Smooth muscle cell (in vitro differentiated cells): ENCODE measurements at regions not wholly inside any gene's neighbourhood (a gene's known extent, or its start where the extent isn't known, plus 50 kb on each side); places are given as distances from the start of the nearest gene placed in this dataset.
"Not testable (repeated sequence)": the region's sequence is repeated elsewhere in the genome, so short reads cannot be mapped to it uniquely, and the experiment has no call there.

ENCODE experiments used
- DNase-seq: peaks from one replicate; lab custom pipeline; 2025; ENCODE audit not compliant: unreplicated experiment; lab: John Stamatoyannopoulos, UW
- H2AFZ ChIP-seq: fragments of 200-600 bp; sonication (generic); 2 replicates; pipeline ENCODE4 v1.6.0; 2016; ENCODE audit warnings: antibody characterized with exemption, low read depth, mild to moderate bottlenecking
- H3F3A ChIP-seq: fragments of 200-600 bp; sonication (generic); 2 replicates; pipeline ENCODE4 v1.6.0; 2017; ENCODE audit warnings: antibody characterized with exemption, low read depth
- H3K27ac ChIP-seq: fragments of 200-600 bp; sonication (generic); 2 replicates; pipeline ENCODE4 v1.5.1; 2016; ENCODE audit warnings: low read depth, mild to moderate bottlenecking
- H3K27me3 ChIP-seq: fragments of 200-600 bp; sonication (generic); 2 replicates; pipeline ENCODE4 v1.6.1; 2016; ENCODE audit warnings: low read depth, mild to moderate bottlenecking
- H3K36me3 ChIP-seq: fragments of 200-600 bp; sonication (generic); 2 replicates; pipeline ENCODE4 v1.5.1; 2016; ENCODE audit warnings: low read depth
- H3K4me1 ChIP-seq: fragments of 200-600 bp; sonication (generic); 2 replicates; pipeline ENCODE4 v1.5.1; 2016; ENCODE audit warnings: low read depth
- H3K4me2 ChIP-seq: fragments of 200-600 bp; sonication (generic); 2 replicates; pipeline ENCODE4 v1.6.0; 2016; ENCODE audit warnings: mild to moderate bottlenecking
- H3K4me3 ChIP-seq: fragments of 200-600 bp; sonication (generic); 2 replicates; pipeline ENCODE4 v1.5.1; 2016; ENCODE audit warnings: mild to moderate bottlenecking
- H3K79me2 ChIP-seq: fragments of 200-600 bp; sonication (generic); 2 replicates; pipeline ENCODE4 v1.6.0; 2016; ENCODE audit warnings: low read depth, mild to moderate bottlenecking
- H3K9ac ChIP-seq: fragments of 200-600 bp; sonication (generic); 2 replicates; pipeline ENCODE4 v1.6.0; 2016; ENCODE audit warnings: low read depth
- H3K9me3 ChIP-seq: fragments of 200-600 bp; sonication (generic); replicated peaks from 2 replicates; pipeline ENCODE4 v1.5.1; 2016; ENCODE audit warnings: low read depth
- H4K20me1 ChIP-seq: fragments of 200-600 bp; sonication (generic); 2 replicates; pipeline ENCODE4 v1.6.0; 2016; ENCODE audit warnings: low read depth
- WGBS: methylation state at CpG from one replicate; pipeline ENCODE4 v1.1.7; 2016; ENCODE audit warnings: low lambda C conversion rate; 5-methylcytosine and 5-hydroxymethylcytosine counted together
- TF ChIP-seq, protein P1 (sequence below): fragments of 200-600 bp; sonication (generic); IDR thresholded peaks from 2 replicates; pipeline ENCODE4 v1.5.1; 2017; ENCODE audit warnings: borderline replicate concordance, mild to moderate bottlenecking, antibody characterized with exemption; ENCODE audit not compliant: insufficient read depth, poor library complexity, severe bottlenecking

GRCh38 chr5:23103566-23103965, 250.4 kb upstream of the CDH12 start:
- Histone ChIP-seq H3K27me3 (no peaks in the 10 kb centered on the region), H3K4me2 (no peak overlapping the region), H3F3A (no peaks in the 10 kb centered on the region), H3K9ac (no peak overlapping the region), H3K4me1 (no peaks in the 10 kb centered on the region), H4K20me1 (no peaks in the 10 kb centered on the region), H3K4me3 (no peak overlapping the region), H2AFZ (no peak overlapping the region), H3K79me2 (no peaks in the 10 kb centered on the region), H3K36me3 (no peaks in the 10 kb centered on the region), H3K9me3 (no peaks in the 10 kb centered on the region), H3K27ac (no peak overlapping the region)
- WGBS, result 97% methylated on average over 1 of the region's 1 CpG
- no peak for DNase-seq
- TF ChIP-seq, protein P1, sequence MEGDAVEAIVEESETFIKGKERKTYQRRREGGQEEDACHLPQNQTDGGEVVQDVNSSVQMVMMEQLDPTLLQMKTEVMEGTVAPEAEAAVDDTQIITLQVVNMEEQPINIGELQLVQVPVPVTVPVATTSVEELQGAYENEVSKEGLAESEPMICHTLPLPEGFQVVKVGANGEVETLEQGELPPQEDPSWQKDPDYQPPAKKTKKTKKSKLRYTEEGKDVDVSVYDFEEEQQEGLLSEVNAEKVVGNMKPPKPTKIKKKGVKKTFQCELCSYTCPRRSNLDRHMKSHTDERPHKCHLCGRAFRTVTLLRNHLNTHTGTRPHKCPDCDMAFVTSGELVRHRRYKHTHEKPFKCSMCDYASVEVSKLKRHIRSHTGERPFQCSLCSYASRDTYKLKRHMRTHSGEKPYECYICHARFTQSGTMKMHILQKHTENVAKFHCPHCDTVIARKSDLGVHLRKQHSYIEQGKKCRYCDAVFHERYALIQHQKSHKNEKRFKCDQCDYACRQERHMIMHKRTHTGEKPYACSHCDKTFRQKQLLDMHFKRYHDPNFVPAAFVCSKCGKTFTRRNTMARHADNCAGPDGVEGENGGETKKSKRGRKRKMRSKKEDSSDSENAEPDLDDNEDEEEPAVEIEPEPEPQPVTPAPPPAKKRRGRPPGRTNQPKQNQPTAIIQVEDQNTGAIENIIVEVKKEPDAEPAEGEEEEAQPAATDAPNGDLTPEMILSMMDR, result no peak

DNA sequence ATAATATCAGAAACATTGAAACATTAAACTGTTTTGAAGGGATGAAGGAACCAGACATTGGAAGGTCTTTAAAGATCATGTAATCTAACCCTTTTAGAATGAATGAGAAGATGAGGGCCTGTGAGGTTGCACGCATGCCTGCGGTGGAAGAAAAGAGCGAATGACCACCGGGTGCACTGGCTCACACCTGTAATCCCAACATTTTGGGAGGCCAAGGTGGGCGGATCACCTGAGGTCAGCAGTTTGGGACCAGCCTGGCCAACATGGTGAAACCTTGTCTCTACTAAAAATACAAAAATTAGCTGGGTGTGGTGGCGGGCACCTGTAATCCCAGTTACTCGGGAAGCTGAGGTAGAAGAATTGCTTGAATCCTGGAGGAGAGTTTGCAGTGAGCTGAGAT, 242.3 kb upstream of the CDH12 start:
- H3K4me3 ChIP-seq, H3K79me2 ChIP-seq, H3F3A ChIP-seq, H4K20me1 ChIP-seq, H2AFZ ChIP-seq, H3K9ac ChIP-seq, H3K36me3 ChIP-seq, H3K27ac ChIP-seq, H3K4me1 ChIP-seq, H3K9me3 ChIP-seq, H3K27me3 ChIP-seq, H3K4me2 ChIP-seq, DNase-seq: not testable (repeated sequence)
- WGBS, result 93% methylated on average over 7 of the region's 7 CpGs

GRCh38 chr5:23089286-23089685, 236.1 kb upstream of the CDH12 start:
- H3F3A ChIP-seq, result no peaks in the 10 kb centered on the region
- no peak overlapping the region for H3K27ac ChIP-seq
- no peaks in the 10 kb centered on the region for H3K27me3 ChIP-seq
- no peaks in the 10 kb centered on the region for H3K4me1 ChIP-seq
- no peak overlapping the region for H3K9ac ChIP-seq
- H3K9me3 ChIP-seq, result no peaks in the 10 kb centered on the region
- no peaks in the 10 kb centered on the region for H3K36me3 ChIP-seq
- no peaks in the 10 kb centered on the region for H3K79me2 ChIP-seq
- no peaks in the 10 kb centered on the region for H4K20me1 ChIP-seq
- no peak overlapping the region for H3K4me2 ChIP-seq
- TF ChIP-seq, protein P1, result no peak
- H3K4me3 ChIP-seq, result no peak overlapping the region
- no peak overlapping the region for H2AFZ ChIP-seq
- DNase-seq, result no peak
- WGBS, result 93% methylated on average over 6 of the region's 6 CpGs

DNA sequence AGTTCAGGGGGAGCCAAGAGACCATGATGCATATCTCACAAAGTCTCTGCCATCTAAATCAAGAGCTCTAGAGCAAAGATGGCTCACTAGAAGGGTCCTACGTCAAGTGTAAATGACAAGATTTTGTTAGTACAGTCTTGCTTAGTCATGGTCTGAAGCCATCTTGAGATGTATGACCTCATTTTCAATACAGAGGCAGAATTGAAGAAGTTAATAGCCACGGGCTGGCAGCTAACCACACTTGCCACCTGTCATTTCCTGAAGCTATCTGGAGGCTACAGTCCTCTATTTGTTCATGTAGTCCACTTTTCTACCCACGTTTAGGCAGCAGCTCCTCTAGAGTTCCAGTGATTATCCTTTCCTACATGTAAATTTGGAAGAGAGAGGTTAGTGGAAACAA, 231.7 kb upstream of the CDH12 start:
- no peak for DNase-seq
- H3K9ac ChIP-seq, result no peak overlapping the region
- H4K20me1 ChIP-seq, result no peaks in the 10 kb centered on the region
- no peaks in the 10 kb centered on the region for H3F3A ChIP-seq
- H3K4me1 ChIP-seq, result no peaks in the 10 kb centered on the region
- no peaks in the 10 kb centered on the region for H3K9me3 ChIP-seq
- 72% methylated on average over 3 of the region's 3 CpGs for WGBS
- H3K79me2 ChIP-seq, result no peaks in the 10 kb centered on the region
- no peak overlapping the region for H3K27ac ChIP-seq
- H3K4me2 ChIP-seq, result no peak overlapping the region
- TF ChIP-seq, protein P1, result no peak
- no peaks in the 10 kb centered on the region for H3K27me3 ChIP-seq
- H3K4me3 ChIP-seq, result no peak overlapping the region
- no peaks in the 10 kb centered on the region for H3K36me3 ChIP-seq
- H2AFZ ChIP-seq, result no peak overlapping the region
